A673 (cell line): ENCODE measurements at regions not wholly inside any gene's neighbourhood (a gene's known extent, or its start where the extent isn't known, plus 50 kb on each side); places are given as distances from the start of the nearest gene placed in this dataset.

Experiments
- BruUV-seq: library from RNA; stranded (reverse); fragments of 400-500 nt; replicated peaks from 2 replicates; lab custom pipeline; 2021; lab: Mats Ljungman, UMichigan
- CTCF ChIA-PET: fragments of 300-600 bp; sonication (Branson Sonifier 250); formaldehyde crosslinking; loops from one replicate; lab custom pipeline; 2022; ENCODE audit warnings: antibody characterized with exemption; lab: Charles Lee
- POLR2A ChIA-PET: fragments of 300-600 bp; sonication (Branson Sonifier 250); formaldehyde crosslinking; loops from one replicate; lab custom pipeline; 2022; ENCODE audit warnings: antibody characterized with exemption; ENCODE audit not compliant: low non-redundant PET; lab: Charles Lee
- DNase-seq: peaks from one replicate; pipeline ENCODE4 v3.0.0-alpha.2; 2015; ENCODE audit warnings: low spot score
- H3K27ac ChIP-seq: fragments of 200-600 bp; sonication (generic); 2 replicates; pipeline ENCODE4 v1.5.1; 2016; ENCODE audit warnings: mixed run types, low read depth, mild to moderate bottlenecking, mixed read lengths, antibody characterized with exemption, low read length; ENCODE audit not compliant: poor library complexity, severe bottlenecking
- H3K27me3 ChIP-seq: fragments of 200-600 bp; sonication (generic); replicated peaks from 2 replicates; pipeline ENCODE4 v1.6.1; 2017; ENCODE audit warnings: mixed run types, low read depth, mild to moderate bottlenecking, mixed read lengths, antibody characterized with exemption, low read length; ENCODE audit not compliant: insufficient read depth, poor library complexity
- H3K36me3 ChIP-seq: fragments of 200-600 bp; sonication (generic); 2 replicates; pipeline ENCODE4 v1.6.1; 2016; ENCODE audit warnings: mixed run types, mild to moderate bottlenecking, mixed read lengths, antibody characterized with exemption, low read length; ENCODE audit not compliant: insufficient read depth, poor library complexity, severe bottlenecking
- H3K4me1 ChIP-seq: fragments of 200-600 bp; sonication (generic); 2 replicates; pipeline ENCODE4 v1.6.1; 2017; ENCODE audit warnings: mixed run types, mild to moderate bottlenecking, mixed read lengths, antibody characterized with exemption, low read length; ENCODE audit not compliant: insufficient read depth, poor library complexity, severe bottlenecking
- H3K4me3 ChIP-seq: fragments of 200-600 bp; sonication (generic); 2 replicates; pipeline ENCODE4 v1.5.1; 2016; ENCODE audit warnings: low read depth, mixed run types, mild to moderate bottlenecking, mixed read lengths, low read length; ENCODE audit not compliant: poor library complexity, severe bottlenecking
- H3K9me3 ChIP-seq: fragments of 200-600 bp; sonication (generic); 2 replicates; pipeline ENCODE4 v1.6.1; 2016; ENCODE audit warnings: mixed run types, low read depth, mild to moderate bottlenecking, mixed read lengths, antibody characterized with exemption, low read length; ENCODE audit not compliant: poor library complexity, severe bottlenecking
- EZH2 ChIP-seq: fragments of 200-600 bp; sonication (generic); IDR thresholded peaks from 2 replicates; pipeline ENCODE4 v1.6.1; 2017; ENCODE audit warnings: borderline replicate concordance, low read depth, mild to moderate bottlenecking, mixed read lengths, antibody characterized with exemption, low read length; ENCODE audit not compliant: poor library complexity, severe bottlenecking
- intact Hi-C: fragments of 100-400 bp; cut with micrococcal nuclease; formaldehyde crosslinking; loops from one replicate; pipeline ENCODE4 v1.10.0; 2022; ENCODE audit not compliant: unreplicated experiment
- TF ChIP-seq, protein P1 (sequence below): fragments of 300-800, 200-600 bp; sonication (generic); conservative IDR thresholded peaks from 2 replicates; pipeline ENCODE4 v1.5.1; 2017; ENCODE audit warnings: low read depth, mild to moderate bottlenecking, antibody characterized with exemption, low read length, moderate library complexity, mixed read lengths

GRCh38 chr15:93664213-93664956 is 567.0 kb upstream of the MCTP2 start:
- Histone ChIP-seq H3K27ac (no peak overlapping the region), H3K9me3 (no peaks in the 10 kb centered on the region), H3K27me3 (no peaks in the 10 kb centered on the region), H3K4me3 (no peak overlapping the region), H3K36me3 (no peaks in the 10 kb centered on the region), H3K4me1 (no peaks in the 10 kb centered on the region)
- TF ChIP-seq EZH2 = no peak
- TF ChIP-seq, protein P1, sequence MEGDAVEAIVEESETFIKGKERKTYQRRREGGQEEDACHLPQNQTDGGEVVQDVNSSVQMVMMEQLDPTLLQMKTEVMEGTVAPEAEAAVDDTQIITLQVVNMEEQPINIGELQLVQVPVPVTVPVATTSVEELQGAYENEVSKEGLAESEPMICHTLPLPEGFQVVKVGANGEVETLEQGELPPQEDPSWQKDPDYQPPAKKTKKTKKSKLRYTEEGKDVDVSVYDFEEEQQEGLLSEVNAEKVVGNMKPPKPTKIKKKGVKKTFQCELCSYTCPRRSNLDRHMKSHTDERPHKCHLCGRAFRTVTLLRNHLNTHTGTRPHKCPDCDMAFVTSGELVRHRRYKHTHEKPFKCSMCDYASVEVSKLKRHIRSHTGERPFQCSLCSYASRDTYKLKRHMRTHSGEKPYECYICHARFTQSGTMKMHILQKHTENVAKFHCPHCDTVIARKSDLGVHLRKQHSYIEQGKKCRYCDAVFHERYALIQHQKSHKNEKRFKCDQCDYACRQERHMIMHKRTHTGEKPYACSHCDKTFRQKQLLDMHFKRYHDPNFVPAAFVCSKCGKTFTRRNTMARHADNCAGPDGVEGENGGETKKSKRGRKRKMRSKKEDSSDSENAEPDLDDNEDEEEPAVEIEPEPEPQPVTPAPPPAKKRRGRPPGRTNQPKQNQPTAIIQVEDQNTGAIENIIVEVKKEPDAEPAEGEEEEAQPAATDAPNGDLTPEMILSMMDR = no peak
- intact Hi-C loops = no loop called here
- BruUV-seq = no TSS peak
- POLR2A ChIA-PET = no interaction called here
- no peak for DNase-seq
- CTCF ChIA-PET = interaction anchor here (0.7 kb wide), 1 partner anchor 1242 kb away, joined by 4 read pairs; no protein-coding TSS in a partner anchor

DNA sequence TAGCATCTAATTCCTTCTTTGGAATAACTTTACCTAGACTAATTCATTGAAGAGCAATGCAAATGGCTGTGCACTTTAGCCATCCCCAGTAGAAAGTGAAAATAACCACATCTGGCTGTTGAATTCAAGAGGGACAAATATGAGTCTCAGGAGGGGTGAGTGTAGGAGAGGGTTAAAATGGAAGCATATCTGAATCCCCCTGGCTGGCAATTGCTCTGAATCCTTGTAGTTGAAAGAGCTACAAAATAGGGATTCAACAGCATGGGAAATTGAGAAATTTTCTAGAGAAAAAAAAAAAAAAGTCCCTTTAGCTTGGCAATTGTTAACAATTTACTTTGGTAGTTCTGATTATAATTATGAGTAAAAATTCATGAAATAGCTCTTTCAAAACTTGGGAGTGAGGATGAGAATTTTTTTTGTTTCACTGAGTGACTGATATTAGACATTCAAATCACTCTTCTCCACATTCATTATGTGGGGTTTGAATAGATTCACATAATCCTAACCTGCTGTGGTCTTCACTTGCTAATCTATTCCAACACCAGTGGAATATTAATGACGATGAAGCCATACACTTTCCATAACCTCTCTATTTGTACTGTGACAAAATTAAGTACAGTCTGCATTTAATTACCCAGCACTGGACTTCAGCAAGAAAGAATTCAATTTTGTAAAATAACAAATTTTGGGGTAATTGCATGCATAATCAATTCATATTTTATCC is 569.0 kb upstream of the MCTP2 start:
- no peaks in the 10 kb centered on the region for H3K9me3 ChIP-seq
- H3K27me3 ChIP-seq = no peaks in the 10 kb centered on the region
- CTCF ChIA-PET = no interaction called here
- H3K4me1 ChIP-seq = no peaks in the 10 kb centered on the region
- no TSS peak for BruUV-seq
- intact Hi-C loops = no loop called here
- no peak overlapping the region for H3K4me3 ChIP-seq
- POLR2A ChIA-PET = no interaction called here
- no peaks in the 10 kb centered on the region for H3K36me3 ChIP-seq
- no peak for DNase-seq
- no peak for TF ChIP-seq EZH2
- TF ChIP-seq, protein P1 = no peak
- H3K27ac ChIP-seq = no peak overlapping the region

- Histone ChIP-seq H3K36me3 (no peaks in the 10 kb centered on the region), H3K27me3 (no peaks in the 10 kb centered on the region), H3K4me3 (no peak overlapping the region), H3K27ac (no peak overlapping the region), H3K4me1 (no peaks in the 10 kb centered on the region), H3K9me3 (no peaks in the 10 kb centered on the region)
- no peak for DNase-seq
- TF ChIP-seq, protein P1 = no peak
- CTCF ChIA-PET = no interaction called here
- POLR2A ChIA-PET = no interaction called here
- intact Hi-C loops = no loop called here
- no TSS peak for BruUV-seq
Observed at GRCh38 chr15:93658026-93658816, 569.2 kb upstream of the RGMA start.
